HG03520 (cell line): ENCODE measurements at regions not wholly inside any gene's neighbourhood (a gene's known extent, or its start where the extent isn't known, plus 50 kb on each side); places are given as distances from the start of the nearest gene placed in this dataset.
"Not testable (repeated sequence)": the region's sequence is repeated elsewhere in the genome, so short reads cannot be mapped to it uniquely, and the experiment has no call there.

ENCODE experiments used
- ATAC-seq: cut with Tn5 transposase; IDR thresholded peaks from one replicate; pipeline ENCODE4 v1.9.1; 2021; ENCODE audit warnings: mild to moderate bottlenecking, moderate library complexity; ENCODE audit not compliant: unreplicated experiment

DNA sequence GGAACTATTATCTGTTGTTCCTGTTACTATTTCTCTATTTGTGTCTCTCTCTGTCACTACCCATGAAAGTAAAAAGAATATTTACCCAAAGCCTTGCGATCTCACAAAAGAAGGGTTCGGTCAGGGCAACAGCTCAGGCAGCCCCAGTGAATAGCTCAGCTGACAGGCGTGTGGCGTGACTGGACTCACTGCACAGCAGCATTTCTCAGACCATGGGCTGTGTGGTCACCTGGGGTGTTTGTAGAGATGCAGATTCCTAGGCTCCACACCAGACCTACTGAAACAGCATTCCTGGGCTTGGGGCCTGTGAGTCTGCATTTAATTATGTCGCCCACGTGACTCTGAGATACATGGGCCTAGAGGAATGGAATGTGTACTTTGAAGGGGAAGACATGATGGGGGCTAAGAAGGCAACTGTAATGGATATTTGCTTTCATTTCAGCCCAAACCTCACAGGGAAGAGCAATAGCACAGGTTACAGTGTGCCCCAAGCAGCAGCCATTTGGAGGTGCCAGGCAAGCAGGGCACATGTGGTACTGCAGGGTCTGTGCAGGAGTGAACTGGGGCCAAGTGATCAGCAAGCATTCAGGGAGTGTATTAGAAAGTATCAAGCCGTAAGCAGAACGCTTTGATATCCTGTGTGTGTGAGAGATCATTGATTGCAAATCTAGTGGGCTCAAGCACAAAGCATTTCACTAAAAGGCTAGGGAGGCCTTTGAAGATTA lies 90.4 kb upstream of the RBMS1 start:
- no peak for ATAC-seq

DNA sequence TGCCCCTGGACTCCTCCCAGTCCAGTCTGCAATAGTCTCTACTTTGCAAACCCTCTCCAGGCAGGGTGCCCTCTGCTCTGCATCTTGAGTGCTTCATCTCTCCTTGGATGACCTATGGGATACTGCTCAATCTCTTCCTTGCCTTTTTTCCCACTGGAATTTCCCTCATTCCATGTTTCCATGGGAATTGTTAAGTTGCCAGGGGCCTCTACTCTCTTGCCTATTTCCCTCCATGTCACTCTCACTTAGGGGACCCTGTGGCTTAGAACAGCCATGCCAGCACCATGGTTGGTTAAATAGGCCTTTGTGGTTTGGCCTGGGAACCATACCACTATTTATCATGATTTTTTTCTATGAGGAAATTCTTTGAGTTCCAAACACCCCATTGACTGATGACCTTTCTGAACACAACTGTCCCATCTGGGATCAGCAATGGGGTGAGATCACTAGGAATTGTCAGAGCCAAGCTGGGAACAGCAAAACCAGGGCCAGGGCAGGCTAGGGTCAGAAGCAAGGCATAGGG lies 91.4 kb upstream of the RBMS1 start:
- ATAC-seq, result no peak

DNA sequence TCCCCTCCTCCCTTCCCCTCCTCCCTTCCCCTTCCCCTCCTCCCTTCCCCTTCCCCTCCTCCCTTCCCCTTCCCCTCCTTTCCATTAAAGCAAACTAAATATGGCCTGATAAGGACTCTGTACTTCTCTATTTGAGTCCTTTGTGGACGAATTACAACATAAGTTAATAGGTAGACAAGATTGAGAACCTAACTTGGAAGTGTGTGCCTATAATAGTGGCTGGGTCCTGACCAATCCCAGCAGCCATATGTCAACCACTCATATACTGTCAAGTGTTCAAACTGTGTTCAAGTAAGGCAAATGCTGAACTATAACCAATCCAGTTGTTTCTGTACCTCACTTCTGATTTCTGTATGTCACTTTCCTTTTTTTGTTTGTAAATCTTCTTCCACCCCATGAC lies 97.1 kb upstream of the RBMS1 start:
- ATAC-seq, result no peak

DNA sequence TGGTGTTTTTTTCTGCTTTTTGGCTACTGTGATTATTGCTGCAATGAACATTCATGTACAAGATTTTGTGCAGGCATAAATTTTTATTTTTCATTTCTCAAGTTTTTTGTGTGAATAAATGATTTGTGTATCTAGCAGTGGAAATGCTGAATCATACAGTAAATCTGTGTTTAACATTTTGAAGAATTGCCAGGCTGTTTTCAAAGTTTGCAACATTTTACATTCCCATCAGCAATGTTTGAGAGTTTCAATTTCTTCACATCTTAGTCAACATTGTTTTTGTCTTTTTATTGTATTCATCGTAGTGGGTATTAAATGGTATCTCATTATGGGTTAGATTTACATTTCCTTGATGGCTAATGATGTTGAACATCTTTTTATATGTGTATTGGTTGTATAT lies 98.8 kb upstream of the RBMS1 start:
- no peak for ATAC-seq

DNA sequence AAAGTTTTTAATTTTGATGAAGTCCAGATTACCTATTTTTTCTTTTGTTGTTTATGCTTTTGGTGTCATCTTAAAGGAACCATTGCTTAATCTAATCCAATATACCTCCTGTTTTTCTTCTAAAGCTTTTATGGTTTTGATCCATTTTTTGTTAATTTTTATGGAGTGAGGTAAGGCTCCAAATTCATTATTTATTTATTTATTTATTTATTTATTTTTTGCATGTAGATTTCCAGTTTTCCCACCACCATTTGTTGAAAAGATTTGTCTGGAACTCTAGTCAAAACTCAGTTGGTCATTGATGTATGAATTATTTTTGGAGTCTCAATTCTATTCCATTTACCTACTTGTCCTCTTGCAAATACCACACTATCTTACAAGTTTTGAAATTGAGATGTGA lies 99.4 kb upstream of the RBMS1 start:
- no peak for ATAC-seq

DNA sequence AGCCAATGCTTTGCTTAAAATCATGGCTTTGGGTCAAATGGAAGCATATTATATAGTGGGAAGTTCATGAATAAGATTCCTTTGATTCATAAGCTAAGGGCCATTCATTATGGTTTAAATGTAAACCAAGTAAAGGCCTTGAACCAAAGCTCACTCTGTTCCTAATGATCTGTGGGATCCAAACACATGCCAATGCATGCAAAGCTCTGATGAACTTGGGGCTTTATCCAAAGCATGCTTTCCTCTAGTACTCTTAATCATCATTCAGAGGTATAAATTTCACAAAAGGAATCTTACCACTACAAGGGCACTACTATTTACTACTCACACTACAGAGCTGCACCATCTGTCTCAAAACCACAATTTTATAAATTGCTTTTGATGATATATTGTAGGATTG lies 102.8 kb upstream of the RBMS1 start:
- ATAC-seq, result no peak

DNA sequence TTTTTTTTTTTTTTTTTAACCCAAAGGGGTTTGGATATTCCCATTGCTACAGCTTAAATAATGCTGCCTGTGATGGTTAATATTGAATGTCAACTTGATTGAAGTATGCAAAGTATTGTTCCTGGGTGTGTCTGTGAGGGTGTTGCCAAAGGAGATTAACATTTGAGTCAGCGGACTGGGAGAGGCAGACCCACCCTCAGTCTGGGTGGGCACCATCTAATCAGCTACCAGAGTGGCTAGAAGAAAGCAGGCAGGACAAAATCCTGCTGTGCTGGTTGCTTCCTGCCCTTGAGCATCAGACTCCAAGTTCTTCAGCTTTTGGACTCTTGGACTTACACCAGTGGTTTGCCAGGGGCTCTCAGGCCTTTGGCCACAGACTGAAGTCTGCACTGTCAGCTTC lies 106.8 kb upstream of the RBMS1 start:
- ATAC-seq, result not testable (repeated sequence)

DNA sequence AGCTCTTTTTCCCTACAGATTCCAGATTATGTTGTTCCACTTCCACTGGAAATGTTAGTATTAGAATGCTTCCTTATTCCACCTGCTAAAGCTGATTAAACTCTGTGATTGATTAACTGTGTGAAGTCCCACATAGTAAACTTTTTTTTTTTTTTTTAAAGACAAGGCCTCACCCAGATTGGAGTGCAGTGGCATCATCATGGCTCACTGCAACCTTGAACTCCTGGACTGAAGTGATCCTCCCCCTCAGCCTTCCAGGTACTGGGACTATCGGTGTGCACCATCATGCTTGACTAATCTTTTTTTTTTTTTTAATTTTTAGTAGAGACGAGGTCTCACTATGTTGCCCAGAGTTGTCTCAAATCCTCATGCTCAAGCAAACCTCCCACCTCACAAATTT lies 108.5 kb upstream of the RBMS1 start:
- no peak for ATAC-seq

DNA sequence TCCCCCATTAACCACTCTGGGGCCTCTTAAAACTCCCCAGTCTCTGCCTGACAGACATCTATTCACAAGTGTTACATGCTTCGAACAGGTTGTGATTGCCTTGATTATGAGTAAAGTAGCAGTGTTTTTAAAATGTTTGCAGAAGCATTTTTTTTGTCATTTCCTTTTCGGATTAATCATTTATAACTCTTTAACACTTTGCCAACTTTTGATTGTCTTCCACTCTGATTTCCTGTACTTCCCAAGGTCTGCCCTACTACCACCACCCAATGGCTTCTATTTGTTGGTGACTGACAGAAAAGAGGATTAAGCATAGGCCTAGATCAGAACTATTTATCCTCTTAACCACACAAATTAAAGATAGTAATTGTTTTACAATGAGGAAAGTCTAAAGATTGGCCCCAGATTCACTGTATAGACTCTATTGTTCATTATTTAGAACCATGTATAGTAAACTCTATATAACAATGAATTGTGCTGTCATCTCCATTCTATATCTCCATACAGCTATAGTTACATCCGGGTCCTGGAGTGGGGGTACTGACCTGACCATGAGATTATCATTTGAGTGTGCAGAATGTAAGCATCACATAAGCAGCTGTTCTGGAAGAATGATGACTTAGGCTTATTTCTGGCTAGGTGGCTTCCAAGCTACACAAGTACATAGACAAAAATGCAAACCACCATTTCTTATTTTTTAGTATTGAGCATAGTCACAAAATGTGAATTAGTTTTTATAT lies 110.3 kb upstream of the RBMS1 start:
- ATAC-seq, result no peak

DNA sequence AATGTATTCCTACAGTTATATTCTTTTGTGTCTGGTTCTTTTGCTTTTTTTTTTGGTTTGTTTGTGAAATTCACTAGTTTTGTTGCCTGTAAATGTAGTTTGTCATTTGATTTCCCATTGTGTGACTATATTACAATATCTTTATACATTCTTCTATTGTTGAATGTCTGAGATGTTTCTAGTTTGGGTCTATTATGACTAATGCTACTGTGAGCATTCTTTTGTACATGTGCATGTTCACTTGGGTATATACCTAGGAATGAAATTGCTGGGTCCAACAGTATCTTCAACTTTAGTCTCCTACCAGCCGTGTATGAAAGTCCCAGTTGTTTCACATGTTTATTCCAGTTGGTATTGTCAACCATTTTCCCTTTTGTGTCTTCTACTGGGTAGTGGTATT lies 112.7 kb upstream of the RBMS1 start:
- ATAC-seq, result no peak

DNA sequence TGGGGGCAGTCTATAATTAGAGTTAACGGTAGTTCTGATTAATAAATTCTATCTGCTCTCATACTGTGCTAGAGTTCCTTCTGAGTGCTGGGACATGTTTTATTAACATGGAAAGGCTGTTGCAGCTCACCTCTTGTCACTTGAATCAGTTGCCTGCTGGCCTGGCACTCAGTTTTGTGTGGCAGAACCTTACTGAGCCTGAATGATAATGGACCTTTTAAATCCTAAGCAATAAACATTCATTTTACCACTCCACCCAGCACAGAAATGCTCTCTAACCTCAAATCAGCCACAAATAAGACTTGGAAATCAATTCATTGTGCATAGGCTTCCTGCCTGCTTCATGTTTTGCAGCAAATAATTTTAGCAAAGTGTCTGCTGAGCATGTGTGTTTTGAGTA lies 115.0 kb upstream of the RBMS1 start:
- ATAC-seq, result no peak

DNA sequence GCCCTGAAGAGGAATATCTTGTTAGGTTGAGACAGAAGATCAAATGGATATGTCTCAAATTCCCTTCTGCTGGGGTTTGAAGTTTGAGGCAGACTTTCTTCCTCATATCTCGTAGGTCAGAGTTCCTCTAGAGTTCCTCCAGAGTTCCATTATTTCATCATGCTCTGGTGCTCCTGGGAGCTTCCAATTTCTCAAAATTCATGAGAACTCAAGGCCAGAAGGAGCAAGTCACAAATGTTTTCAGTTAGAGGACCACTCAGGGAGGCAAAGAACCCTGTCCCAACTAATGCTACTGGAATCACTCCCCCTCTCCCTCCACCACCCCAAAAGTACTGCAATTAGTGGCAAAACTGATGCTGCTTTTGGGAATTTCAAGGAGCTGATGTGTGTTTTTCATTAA lies 115.7 kb upstream of the RBMS1 start:
- ATAC-seq, result no peak

DNA sequence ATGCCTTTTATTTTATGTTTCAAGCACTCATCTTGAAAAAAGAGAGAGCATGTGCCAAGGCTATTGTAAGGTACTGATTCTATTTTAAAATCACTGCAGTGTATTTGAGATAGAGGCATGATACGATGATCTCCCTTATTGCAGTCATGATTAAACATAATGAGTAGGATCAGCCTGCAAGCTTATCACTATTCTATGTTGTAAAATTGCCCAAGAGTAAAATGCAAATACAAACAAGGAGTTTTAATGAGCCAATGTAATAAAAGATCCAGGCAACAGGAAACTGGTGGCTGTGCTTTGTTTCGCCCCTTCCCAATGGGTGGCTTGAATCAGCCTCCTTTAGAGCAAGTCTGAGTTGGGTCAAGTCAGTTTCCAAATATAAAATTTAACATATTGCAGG lies 116.4 kb upstream of the RBMS1 start:
- ATAC-seq, result no peak

DNA sequence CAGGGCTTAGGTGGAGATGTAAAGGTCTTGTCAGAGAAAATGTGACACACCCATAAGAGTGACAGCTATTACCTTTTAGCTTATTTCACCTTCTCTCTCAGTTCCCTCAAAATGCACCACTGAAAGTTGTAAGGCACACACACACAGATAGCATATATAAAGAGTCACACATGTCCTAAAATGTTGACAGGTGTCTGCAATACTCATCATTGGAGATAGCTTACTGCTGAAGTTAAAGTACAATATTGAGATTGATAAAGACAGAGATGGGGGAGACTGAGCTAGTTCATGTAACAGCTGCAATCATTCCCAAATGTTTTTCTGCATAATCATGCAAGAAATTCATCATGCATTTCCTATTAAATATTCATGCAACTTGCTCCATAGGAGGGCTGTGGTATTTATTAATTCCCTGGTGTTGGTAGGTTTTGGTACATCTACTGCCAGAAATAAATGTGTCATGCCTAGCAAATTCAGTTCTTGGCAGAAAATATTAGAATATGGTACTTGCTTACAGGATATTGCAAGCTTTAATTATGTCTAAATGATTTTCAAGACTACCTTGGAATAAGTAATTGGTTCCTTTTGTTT lies 118.8 kb upstream of the RBMS1 start:
- no peak for ATAC-seq

DNA sequence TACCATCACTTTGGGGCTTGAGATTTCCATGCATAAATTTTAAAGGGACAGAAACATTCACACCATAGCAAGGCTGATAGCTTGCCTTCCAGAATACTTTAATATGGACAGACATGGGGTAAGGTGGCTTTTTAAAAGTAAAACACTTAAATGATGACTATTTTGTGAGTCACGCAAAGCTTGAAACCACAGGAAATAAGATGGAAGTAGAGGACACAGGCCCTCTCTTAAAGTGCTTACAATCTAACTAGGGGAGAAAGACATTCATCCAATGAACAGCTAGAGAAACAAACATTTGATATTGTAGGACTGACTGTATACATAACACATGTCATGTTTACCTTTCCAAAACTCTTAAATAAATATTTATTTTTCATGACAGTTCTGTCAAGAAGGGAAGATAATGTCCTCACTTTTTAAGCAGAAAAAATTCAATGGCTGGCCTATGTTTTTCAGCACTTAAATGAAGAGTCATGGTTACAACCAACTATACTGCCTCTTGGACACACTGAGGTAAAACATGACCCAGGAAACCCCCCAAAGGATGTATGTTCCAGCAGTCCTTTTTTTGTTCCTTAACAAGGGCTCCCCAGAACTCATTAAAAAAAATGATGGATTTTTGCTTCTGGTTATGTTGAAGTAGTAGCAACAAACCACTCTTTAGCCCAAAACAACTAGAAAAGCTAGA lies 120.0 kb upstream of the RBMS1 start:
- no peak for ATAC-seq

DNA sequence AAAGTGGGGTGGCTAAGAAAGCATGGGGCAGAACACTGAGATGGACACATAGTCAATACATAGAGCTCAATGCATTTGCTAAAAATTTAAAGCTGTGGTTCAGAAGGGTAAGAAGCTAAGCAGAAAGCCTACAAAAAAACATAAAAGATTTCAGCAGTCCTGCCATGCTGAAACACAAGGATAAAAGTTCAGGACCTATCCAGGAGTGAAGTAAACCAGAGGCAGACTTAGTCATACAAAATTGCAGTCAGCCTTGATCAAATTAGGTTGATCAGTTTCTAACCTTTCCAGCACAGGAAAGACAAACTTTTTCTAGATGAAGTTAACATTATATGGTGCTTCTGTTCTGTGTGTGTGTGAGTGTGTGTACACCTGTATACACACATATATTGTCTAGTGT lies 120.8 kb upstream of the RBMS1 start:
- ATAC-seq, result no peak

DNA sequence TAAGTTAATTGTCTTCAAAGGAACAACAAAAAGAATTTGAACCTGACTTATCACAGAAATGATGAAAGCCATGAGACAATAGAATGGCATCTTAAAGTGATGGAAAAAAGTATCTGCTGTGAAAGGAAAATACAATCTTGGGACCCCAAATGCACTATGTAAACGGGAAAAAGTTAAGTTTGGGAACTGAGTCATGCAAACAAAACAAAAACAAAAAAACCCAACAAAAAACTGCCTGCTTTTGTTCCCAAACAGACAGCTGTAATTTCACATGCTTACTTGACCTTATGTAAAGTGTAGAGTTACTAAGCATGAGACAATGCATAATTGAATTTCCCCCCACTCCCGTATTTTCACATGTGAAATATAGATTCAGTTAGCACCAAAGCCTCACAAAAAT lies 122.1 kb upstream of the RBMS1 start:
- ATAC-seq, result no peak

DNA sequence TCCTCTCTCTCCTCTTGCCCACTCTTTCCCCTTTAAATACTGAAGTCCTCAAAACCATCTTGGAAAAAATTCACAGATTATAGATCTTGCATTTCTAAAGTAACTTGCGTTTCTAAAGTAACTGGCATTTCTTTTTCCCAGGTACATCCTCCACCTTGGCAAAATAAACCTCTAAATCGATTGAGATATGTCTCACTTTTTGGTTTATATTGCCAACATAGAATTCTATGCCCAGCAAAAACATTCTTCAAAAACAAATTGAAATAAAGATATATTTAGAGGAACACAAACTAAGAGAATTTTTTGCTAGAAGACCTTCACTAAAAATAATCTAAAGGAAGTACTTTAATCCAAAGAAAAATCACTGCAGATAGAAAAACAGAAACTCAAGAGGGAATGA lies 122.5 kb upstream of the RBMS1 start:
- no peak for ATAC-seq

DNA sequence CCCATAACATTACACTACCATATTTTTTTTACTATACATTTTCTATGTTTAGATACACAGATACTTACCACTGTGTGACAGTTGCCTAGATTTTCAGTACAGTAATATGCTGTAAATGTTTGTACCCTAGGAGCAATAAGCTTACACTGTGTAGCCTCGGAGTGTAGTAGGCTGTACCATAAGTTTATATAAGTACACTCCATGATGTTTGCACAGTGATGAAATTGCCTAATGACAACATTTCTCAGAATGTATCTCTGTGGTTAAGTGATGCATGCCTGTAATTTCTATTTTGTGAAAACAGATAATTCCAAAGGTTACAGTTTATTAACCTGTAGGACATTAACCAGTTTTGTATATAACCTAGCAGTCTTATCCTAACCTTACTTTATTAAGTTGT lies 128.1 kb upstream of the RBMS1 start:
- no peak for ATAC-seq

DNA sequence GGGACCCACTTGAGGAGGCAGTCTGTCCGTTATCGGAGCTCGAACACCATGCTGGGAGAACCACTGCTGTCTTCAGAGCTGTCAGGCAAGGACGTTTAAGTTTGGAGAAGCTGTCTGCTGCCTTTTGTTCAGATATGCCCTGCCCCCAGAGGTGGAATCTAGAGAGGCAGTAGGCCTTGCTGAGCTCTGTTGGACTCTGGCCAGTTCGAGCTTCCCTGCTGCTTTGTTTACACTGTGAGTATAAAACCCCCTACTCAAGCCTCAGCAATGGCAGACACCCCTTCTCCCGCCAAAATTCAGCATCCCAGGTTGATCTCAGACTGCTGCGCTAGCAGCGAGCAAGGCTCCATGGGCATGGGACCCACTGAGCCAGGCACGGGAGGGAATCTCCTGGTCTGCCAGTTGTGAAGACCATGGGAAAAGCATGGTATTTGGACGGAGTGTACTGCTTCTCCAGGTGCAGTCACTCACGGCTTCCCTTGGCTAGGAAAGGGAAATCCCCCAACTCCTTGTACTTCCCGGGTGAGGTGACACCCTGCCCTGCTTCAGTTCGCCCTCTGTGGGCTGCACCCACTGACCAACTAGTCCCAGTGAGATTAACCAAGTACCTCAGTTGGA lies 134.5 kb upstream of the RBMS1 start:
- not testable (repeated sequence) for ATAC-seq

DNA sequence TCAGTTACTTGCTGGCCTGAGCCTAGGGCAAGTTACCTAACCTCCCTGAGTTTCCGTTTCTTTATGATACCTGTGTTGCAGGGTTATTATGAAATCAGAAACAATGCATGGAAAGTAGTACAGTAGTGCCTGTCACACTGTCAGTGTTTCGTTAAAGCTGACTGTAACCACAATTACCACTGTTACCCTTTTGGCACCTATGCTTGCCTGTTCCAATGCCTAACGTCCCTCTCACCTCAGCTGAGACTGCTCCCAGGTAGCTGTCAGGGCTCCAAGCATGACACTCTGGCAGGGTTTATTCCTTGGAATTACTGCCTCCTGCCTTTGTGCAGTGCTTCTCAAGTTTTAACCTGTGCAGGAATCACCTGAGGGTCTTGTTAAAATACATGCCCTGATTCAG lies 135.2 kb upstream of the RBMS1 start:
- no peak for ATAC-seq
